ENCODE measurements at regions not wholly inside any gene's neighbourhood (a gene's known extent, or its start where the extent isn't known, plus 50 kb on each side); places are given as distances from the start of the nearest gene placed in this dataset.

GRCh38 chr2:49677227-49677626, 522.9 kb upstream of the FSHR start:
- no peak overlapping the region for H3K27ac Mint-ChIP-seq (ENCODE audit: unreplicated experiment)
- no peak for TF ChIP-seq CTCF (IDR thresholded peaks at IDR 0.05)
- H3K9me3 Mint-ChIP-seq (ENCODE audit: unreplicated experiment) = peaks cover 5% of the 10 kb centered on the region
- no peak overlapping the region for H3K4me3 Mint-ChIP-seq (ENCODE audit: unreplicated experiment)
- DNase-seq (ENCODE audit: extremely low spot score, unreplicated experiment) = no peak
- H3K4me1 Mint-ChIP-seq (ENCODE audit: unreplicated experiment) = no peaks in the 10 kb centered on the region
- H3K36me3 Mint-ChIP-seq (ENCODE audit: unreplicated experiment) = no peaks in the 10 kb centered on the region
- H3K27me3 Mint-ChIP-seq (ENCODE audit: unreplicated experiment) = no peaks in the 10 kb centered on the region

- H3K36me3 Mint-ChIP-seq (ENCODE audit: unreplicated experiment) = no peaks in the 10 kb centered on the region
- no peak overlapping the region for H3K27ac Mint-ChIP-seq (ENCODE audit: unreplicated experiment)
- DNase-seq (ENCODE audit: extremely low spot score, unreplicated experiment) = peak; percentile 73
- H3K4me3 Mint-ChIP-seq (ENCODE audit: unreplicated experiment) = no peak overlapping the region
- no peaks in the 10 kb centered on the region for H3K27me3 Mint-ChIP-seq (ENCODE audit: unreplicated experiment)
- H3K9me3 Mint-ChIP-seq (ENCODE audit: unreplicated experiment) = peaks cover 17% of the 10 kb centered on the region
- no peak for TF ChIP-seq CTCF (IDR thresholded peaks at IDR 0.05)
- no peaks in the 10 kb centered on the region for H3K4me1 Mint-ChIP-seq (ENCODE audit: unreplicated experiment)
Observed at GRCh38 chr2:49664827-49665226, 510.5 kb upstream of the FSHR start.

- Mint-ChIP-seq H3K4me3 (ENCODE audit: unreplicated experiment) (no peak overlapping the region), H3K9me3 (ENCODE audit: unreplicated experiment) (no peaks in the 10 kb centered on the region), H3K27me3 (ENCODE audit: unreplicated experiment) (no peaks in the 10 kb centered on the region), H3K4me1 (ENCODE audit: unreplicated experiment) (no peaks in the 10 kb centered on the region), H3K36me3 (ENCODE audit: unreplicated experiment) (no peaks in the 10 kb centered on the region), H3K27ac (ENCODE audit: unreplicated experiment) (no peak overlapping the region)
- TF ChIP-seq CTCF (IDR thresholded peaks at IDR 0.05) = no peak
- DNase-seq (ENCODE audit: extremely low spot score, unreplicated experiment) = no peak
Observed at GRCh38 chr2:49661809-49662208, 507.5 kb upstream of the FSHR start.

GRCh38 chr2:49656853-49657252, 502.5 kb upstream of the FSHR start:
- H3K9me3 Mint-ChIP-seq (ENCODE audit: unreplicated experiment) = no peaks in the 10 kb centered on the region
- no peaks in the 10 kb centered on the region for H3K27me3 Mint-ChIP-seq (ENCODE audit: unreplicated experiment)
- no peak overlapping the region for H3K4me3 Mint-ChIP-seq (ENCODE audit: unreplicated experiment)
- no peaks in the 10 kb centered on the region for H3K36me3 Mint-ChIP-seq (ENCODE audit: unreplicated experiment)
- no peak for DNase-seq (ENCODE audit: extremely low spot score, unreplicated experiment)
- TF ChIP-seq CTCF (IDR thresholded peaks at IDR 0.05) = no peak
- H3K4me1 Mint-ChIP-seq (ENCODE audit: unreplicated experiment) = no peaks in the 10 kb centered on the region
- no peak overlapping the region for H3K27ac Mint-ChIP-seq (ENCODE audit: unreplicated experiment)

- H3K4me3 Mint-ChIP-seq (ENCODE audit: unreplicated experiment) = no peak overlapping the region
- no peaks in the 10 kb centered on the region for H3K4me1 Mint-ChIP-seq (ENCODE audit: unreplicated experiment)
- H3K27ac Mint-ChIP-seq (ENCODE audit: unreplicated experiment) = no peak overlapping the region
- peaks cover 20% of the 10 kb centered on the region for H3K9me3 Mint-ChIP-seq (ENCODE audit: unreplicated experiment)
- H3K27me3 Mint-ChIP-seq (ENCODE audit: unreplicated experiment) = no peaks in the 10 kb centered on the region
- no peaks in the 10 kb centered on the region for H3K36me3 Mint-ChIP-seq (ENCODE audit: unreplicated experiment)
- DNase-seq (ENCODE audit: extremely low spot score, unreplicated experiment) = no peak
- no peak for TF ChIP-seq CTCF (IDR thresholded peaks at IDR 0.05)
Observed at GRCh38 chr2:49643149-49643548, 488.8 kb upstream of the FSHR start.
